H1 (cell line): ENCODE measurements at regions not wholly inside any gene's neighbourhood (a gene's known extent, or its start where the extent isn't known, plus 50 kb on each side); places are given as distances from the start of the nearest gene placed in this dataset.

Experiments
- CTCF ChIA-PET: fragments of 300-600 bp; sonication (Branson Sonifier 250); formaldehyde crosslinking; loops from one replicate; lab custom pipeline; 2021; ENCODE audit not compliant: partially characterized antibody; lab: Charles Lee
- POLR2A ChIA-PET: fragments of 300-600 bp; sonication (Branson Sonifier 250); formaldehyde crosslinking; loops from one replicate; lab custom pipeline; 2021; ENCODE audit warnings: inconsistent platforms; ENCODE audit not compliant: partially characterized antibody; lab: Charles Lee
- DNase-seq, 2 experiments: peaks; one replicate each; pipeline versions ENCODE4 v3.0.0 to v3.0.0-alpha.2; 2010 to 2022; ENCODE audit warnings: low spot score in 2 of 2, low read depth in 1 of 2, mixed read lengths in 1 of 2
- FAIRE-seq: peaks from 2 replicates; lab custom pipeline; 2011; peaks lifted over from hg19 to GRCh38; lab: Jason Lieb, UNC
- H2AFZ ChIP-seq: 2 replicates; pipeline ENCODE4 v1.8.1; 2012; ENCODE audit warnings: low read length, inconsistent platforms
- H2AK5ac ChIP-seq: 2 replicates; pipeline ENCODE4 v1.6.1; 2013; ENCODE audit warnings: low read depth, low read length
- H2BK120ac ChIP-seq: replicated peaks from 2 replicates; pipeline ENCODE3; 2013; ENCODE audit warnings: low read depth, low read length, inconsistent platforms
- H2BK12ac ChIP-seq: 2 replicates; pipeline ENCODE4 v1.6.1; 2013; ENCODE audit warnings: low read depth, low read length
- H2BK15ac ChIP-seq: 2 replicates; pipeline ENCODE4 v1.6.1; 2013; ENCODE audit warnings: low read length
- H2BK20ac ChIP-seq: 2 replicates; pipeline ENCODE4 v1.6.1; 2013; ENCODE audit warnings: low read length
- H2BK5ac ChIP-seq: 2 replicates; pipeline ENCODE4 v1.6.1; 2013; ENCODE audit warnings: low read depth, low read length
- H3K14ac ChIP-seq: 2 replicates; pipeline ENCODE4 v1.6.1; 2013; ENCODE audit warnings: inconsistent platforms; ENCODE audit not compliant: insufficient read length
- H3K18ac ChIP-seq: 2 replicates; pipeline ENCODE4 v1.6.1; 2013; ENCODE audit warnings: low read length; ENCODE audit errors: extremely low read depth
- H3K23ac ChIP-seq: 2 replicates; pipeline ENCODE4 v1.6.1; 2013; ENCODE audit warnings: inconsistent platforms; ENCODE audit not compliant: insufficient read length
- H3K23me2 ChIP-seq: 2 replicates; pipeline ENCODE4 v1.6.1; 2013; ENCODE audit warnings: low read depth, low read length
- H3K27ac ChIP-seq: 2 replicates; pipeline ENCODE4 v1.6.1; 2011; ENCODE audit warnings: low read depth, low read length, inconsistent platforms
- H3K27me3 ChIP-seq, 4 experiments: replicated peaks in 1 of 4; 1 replicate in 1 of 4; 2 replicates in 3 of 4; pipeline versions ENCODE4 v1.6.1 to v1.8.1; 2011 to 2013; ENCODE audit warnings: low read length in 3 of 4, mild to moderate bottlenecking in 3 of 4, inconsistent platforms in 2 of 4, mixed read lengths in 2 of 4, moderate library complexity in 1 of 4; ENCODE audit not compliant: control insufficient read depth in 3 of 4, insufficient read depth in 3 of 4; ENCODE audit errors: extremely low read depth in 1 of 4
- H3K36me3 ChIP-seq, 4 experiments: 2 replicates each; pipeline versions ENCODE4 v1.6.1 to v1.8.1; 2011 to 2013; ENCODE audit warnings: mild to moderate bottlenecking in 4 of 4, low read length in 3 of 4, moderate library complexity in 2 of 4, control low read depth in 1 of 4, inconsistent platforms in 1 of 4; ENCODE audit not compliant: insufficient read depth in 4 of 4, control insufficient read depth in 2 of 4
- H3K4ac ChIP-seq: replicated peaks from 2 replicates; pipeline ENCODE3; 2013; ENCODE audit warnings: low read length, low read depth, mixed read lengths, inconsistent platforms; ENCODE audit not compliant: insufficient read length
- H3K4me1 ChIP-seq, 4 experiments: replicated peaks in 1 of 4; 1 replicate in 1 of 4; 2 replicates in 3 of 4; pipeline versions ENCODE4 v1.6.1 to v1.8.1; 2011 to 2013; ENCODE audit warnings: low read length in 3 of 4, inconsistent platforms in 2 of 4, mixed read lengths in 1 of 4; ENCODE audit not compliant: insufficient read depth in 4 of 4, control insufficient read depth in 3 of 4
- H3K4me2 ChIP-seq, 2 experiments: 2 replicates each; pipeline versions ENCODE4 v1.6.1 to v1.8.1; 2011 to 2013; ENCODE audit warnings: low read depth in 2 of 2, low read length in 2 of 2, control low read depth in 1 of 2, inconsistent platforms in 1 of 2, mild to moderate bottlenecking in 1 of 2; ENCODE audit not compliant: insufficient read depth in 1 of 2
- H3K4me3 ChIP-seq, 4 experiments: fragments of 200-600, 300-600 bp in 1 of 4; sonication (generic), shearing (Covaris generic), sonication (Bioruptor Twin) in 1 of 4; 2 replicates each; pipeline versions ENCODE4 v1.5.1 to v1.8.1; 2011 to 2016; ENCODE audit warnings: low read length in 4 of 4, low read depth in 3 of 4, control low read depth in 2 of 4, inconsistent platforms in 2 of 4, mild to moderate bottlenecking in 2 of 4, mixed read lengths in 1 of 4, moderate library complexity in 1 of 4; ENCODE audit not compliant: insufficient read depth in 2 of 4; ENCODE audit errors: extremely low read depth in 1 of 4
- H3K56ac ChIP-seq: replicated peaks from 2 replicates; pipeline ENCODE3; 2013; ENCODE audit warnings: low read depth, mild to moderate bottlenecking, mixed read lengths, low read length, inconsistent platforms; ENCODE audit not compliant: insufficient read length
- H3K79me1 ChIP-seq: 2 replicates; pipeline ENCODE4 v1.6.1; 2013; ENCODE audit warnings: low read depth, low read length, control low read depth
- H3K79me2 ChIP-seq, 2 experiments: 2 replicates each; pipeline versions ENCODE4 v1.6.1 to v1.8.1; 2012 to 2013; ENCODE audit warnings: low read length in 2 of 2, mild to moderate bottlenecking in 2 of 2, inconsistent platforms in 1 of 2; ENCODE audit not compliant: insufficient read depth in 2 of 2, control insufficient read depth in 1 of 2
- H3K9ac ChIP-seq, 4 experiments: replicated peaks in 1 of 4; 1 replicate in 1 of 4; 2 replicates in 3 of 4; pipeline versions ENCODE4 v1.6.1 to v1.8.1; 2011 to 2013; ENCODE audit warnings: low read depth in 3 of 4, low read length in 3 of 4, control low read depth in 2 of 4, mild to moderate bottlenecking in 2 of 4, moderate library complexity in 2 of 4, inconsistent platforms in 1 of 4; ENCODE audit errors: extremely low read depth in 1 of 4
- H3K9me3 ChIP-seq, 2 experiments: 2 replicates each; pipeline versions ENCODE4 v1.6.1 to v1.8.1; 2012 to 2013; ENCODE audit warnings: mild to moderate bottlenecking in 2 of 2, moderate library complexity in 2 of 2, control low read depth in 1 of 2, inconsistent platforms in 1 of 2, low read depth in 1 of 2, low read length in 1 of 2, mixed read lengths in 1 of 2; ENCODE audit not compliant: insufficient read depth in 2 of 2
- H4K20me1 ChIP-seq, 2 experiments: replicated peaks in 1 of 2; 2 replicates each; pipeline versions ENCODE3 to v1.8.1; 2011 to 2013; ENCODE audit warnings: inconsistent platforms in 2 of 2, low read length in 2 of 2, mild to moderate bottlenecking in 1 of 2; ENCODE audit not compliant: insufficient read depth in 2 of 2, control insufficient read depth in 1 of 2
- H4K5ac ChIP-seq: 2 replicates; pipeline ENCODE4 v1.6.1; 2013; ENCODE audit warnings: low read length, low read depth, mixed read lengths, inconsistent platforms; ENCODE audit not compliant: insufficient read length
- H4K8ac ChIP-seq: 2 replicates; pipeline ENCODE4 v1.8.0; 2013; ENCODE audit warnings: mild to moderate bottlenecking, moderate library complexity, low read length, inconsistent platforms; ENCODE audit not compliant: insufficient read depth; ENCODE audit errors: extremely low read depth
- H4K91ac ChIP-seq: replicated peaks from 2 replicates; pipeline ENCODE3; 2013; ENCODE audit warnings: low read length, mixed read lengths, inconsistent platforms; ENCODE audit not compliant: insufficient read length
- SIN3A ChIP-seq, 2 experiments: IDR thresholded peaks in 1 of 2; conservative IDR thresholded peaks in 1 of 2; 2 replicates each; pipeline ENCODE4 v1.6.1; 2011 to 2012; ENCODE audit warnings: low read length in 2 of 2, improper control_type of control experiment in 1 of 2, low read depth in 1 of 2, mild to moderate bottlenecking in 1 of 2
- TCF12 ChIP-seq: IDR thresholded peaks from 2 replicates; pipeline ENCODE4 v1.6.1; 2011; ENCODE audit warnings: low read depth, mild to moderate bottlenecking, low read length
- WGBS, 2 experiments: shearing (Covaris generic) in 1 of 2; methylation state at CpG; one replicate each; pipeline versions ENCODE4 v1.1.6 to v1.1.7; 2013 to 2015; ENCODE audit warnings: low lambda C conversion rate in 2 of 2, mixed read lengths in 2 of 2, inconsistent platforms in 1 of 2, low coverage in 1 of 2, missing lambda C conversion rate in 1 of 2; ENCODE audit not compliant: insufficient replicate concordance in 2 of 2, insufficient coverage in 1 of 2, insufficient read length in 1 of 2; ENCODE audit errors: extremely low coverage in 1 of 2, missing lambda C conversion rate in 1 of 2; 5-methylcytosine and 5-hydroxymethylcytosine counted together

- Histone ChIP-seq H3K18ac (no peak overlapping the region), H2BK15ac (no peak overlapping the region), H4K5ac (no peak overlapping the region), H4K91ac (no peak overlapping the region), H3K4ac (no peak overlapping the region), H2AK5ac (no peak overlapping the region), H2BK5ac (no peak overlapping the region), H3K4me2 (no peak overlapping the region), H3K4me1 (no peaks in the 10 kb centered on the region), H4K8ac (no peak overlapping the region), H3K23ac (no peak overlapping the region), H3K56ac (no peak overlapping the region), H2BK12ac (no peak overlapping the region), H2BK20ac (no peak overlapping the region), H3K9me3 (no peaks in the 10 kb centered on the region)
- CTCF ChIA-PET, result interaction anchor here (1.1 kb wide), 4 partner anchors 14 to 56 kb away, joined by 3 to 4 read pairs (median 3); no protein-coding TSS in a partner anchor
- 0% methylated on average over 1 of the region's 1 CpG; no CpG with 5 or more reads in 1 of the 2 experiments for WGBS, 2 experiments
- DNase-seq, result peak in 1 of 2 experiments; percentile 53
- TF ChIP-seq SIN3A (conservative IDR thresholded peaks at IDR 0.05 in 1 of 2, IDR thresholded peaks at IDR 0.05 in 1 of 2; ENCODE audit: low read depth in 1 of 2, low read length in 2 of 2) (peak; percentile 49 to 75; a peak in 2 of 4 replicates), TCF12 (no peak)
- TF ChIP-seq, all 59 proteins: peak for 1
- Histone ChIP-seq H2AFZ (no peak overlapping the region), H3K4me3 (no peak overlapping the region), H3K79me1 (no peaks in the 10 kb centered on the region), H4K20me1 (peaks cover 0 to 2% of the 10 kb centered on the region in 2 experiments), H3K27me3 (peaks cover 0 to 15% (median 1%) of the 10 kb centered on the region in 4 experiments; a peak in 4 of 7 replicates), H3K36me3 (no peaks in the 10 kb centered on the region), H3K79me2 (no peaks in the 10 kb centered on the region), H3K9ac (no peak overlapping the region), H3K27ac (no peak overlapping the region), H3K23me2 (no peaks in the 10 kb centered on the region; the same call in 1 of the 2 replicates), H2BK120ac (no peak overlapping the region), H3K14ac (no peak overlapping the region)
- FAIRE-seq, result peak; percentile 79
- POLR2A ChIA-PET, result no interaction called here
Observed at GRCh38 chr17:34499576-34499975, 79.8 kb upstream of the TMEM132E start.
